K562 (cell line): ENCODE measurements at regions not wholly inside any gene's neighbourhood (a gene's known extent, or its start where the extent isn't known, plus 50 kb on each side); places are given as distances from the start of the nearest gene placed in this dataset.

Experiments used
- C11orf30 ChIP-seq: fragments of 450-650 bp; IDR thresholded peaks from 2 replicates; pipeline ENCODE4 v1.6.1; 2016; ENCODE audit warnings: low read depth, mild to moderate bottlenecking
- CBX1 ChIP-seq: sonication (generic); IDR thresholded peaks from 2 replicates; pipeline ENCODE4 v1.6.1; 2016; ENCODE audit warnings: antibody characterized with exemption, low read depth, mild to moderate bottlenecking
- L3MBTL2 ChIP-seq: fragments of 450-650 bp; IDR thresholded peaks from 2 replicates; pipeline ENCODE4 v1.6.1; 2016; ENCODE audit warnings: mild to moderate bottlenecking, moderate library complexity
- MAZ ChIP-seq, 2 experiments: fragments of 450-650 bp in 1 of 2; sonication (generic) in 1 of 2; formaldehyde crosslinking; IDR thresholded peaks in 1 of 2; conservative IDR thresholded peaks in 1 of 2; 2 replicates each; pipeline versions ENCODE4 v1.4.0 to v1.5.0; 2020; ENCODE audit warnings: mild to moderate bottlenecking in 1 of 2, missing genetic modification reagents in 1 of 2
- MGA ChIP-seq: fragments of 450-650 bp; IDR thresholded peaks from 2 replicates; pipeline ENCODE4 v1.6.1; 2016; ENCODE audit warnings: mild to moderate bottlenecking, moderate library complexity
- NCOA1 ChIP-seq: fragments of 450-650 bp; IDR thresholded peaks from 2 replicates; pipeline ENCODE4 v1.6.1; 2016; ENCODE audit warnings: low read depth
- NEUROD1 ChIP-seq: fragments of 150-350 bp; IDR thresholded peaks from 2 replicates; pipeline ENCODE4 v1.6.1; 2014; ENCODE audit warnings: borderline replicate concordance, low read length, low read depth; ENCODE audit not compliant: partially characterized antibody
- NFYB ChIP-seq: IDR thresholded peaks from 2 replicates; pipeline ENCODE4 v1.6.1; 2011; ENCODE audit warnings: mild to moderate bottlenecking, moderate library complexity; ENCODE audit not compliant: insufficient read length; ENCODE audit errors: extremely low read depth
- PCBP2 ChIP-seq: fragments of 200-400 bp; formaldehyde crosslinking; IDR thresholded peaks from 2 replicates; pipeline ENCODE4 v1.6.1; 2018; ENCODE audit warnings: low read length, low read depth, mild to moderate bottlenecking, moderate library complexity; ENCODE audit not compliant: poor library complexity, severe bottlenecking
- PHF8 ChIP-seq: fragments of 200-600 bp; sonication (generic); IDR thresholded peaks from 2 replicates; pipeline ENCODE4 v1.6.1; 2012; ENCODE audit warnings: mixed run types, mild to moderate bottlenecking, inconsistent platforms, low read length, moderate library complexity, borderline replicate concordance
- POLR2A ChIP-seq: fragments of 450-650 bp; conservative IDR thresholded peaks from 2 replicates; pipeline ENCODE4 v1.6.1; 2016
- POLR2AphosphoS5 ChIP-seq: IDR thresholded peaks from 2 replicates; pipeline ENCODE4 v1.6.1; 2011; ENCODE audit warnings: mild to moderate bottlenecking, low read depth, low read length, moderate library complexity; ENCODE audit not compliant: control insufficient read depth, insufficient read depth
- POLR2B ChIP-seq: fragments of 450-650 bp; IDR thresholded peaks from 2 replicates; pipeline ENCODE4 v1.6.1; 2018; ENCODE audit warnings: low read depth; ENCODE audit not compliant: partially characterized antibody
- RAD21 ChIP-seq, 2 experiments: fragments of 250-450 bp in 1 of 2; fragments of 450-650 bp in 1 of 2; sonication (Bioruptor Pico) in 1 of 2; formaldehyde crosslinking in 1 of 2; IDR thresholded peaks in 1 of 2; conservative IDR thresholded peaks in 1 of 2; 2 replicates each; pipeline versions ENCODE4 v1.4.0 to v1.8.0; 2020 to 2022; ENCODE audit warnings: mild to moderate bottlenecking in 2 of 2, moderate library complexity in 1 of 2
- TAF9B ChIP-seq: fragments of 450-650 bp; IDR thresholded peaks from 2 replicates; pipeline ENCODE4 v1.6.1; 2018; ENCODE audit warnings: mild to moderate bottlenecking; ENCODE audit not compliant: partially characterized antibody
- ZNF124 ChIP-seq: sonication (generic); formaldehyde crosslinking; IDR thresholded peaks from 2 replicates; pipeline ENCODE4 v1.8.1; 2022; ENCODE audit warnings: missing genetic modification reagents
- ZNF23 ChIP-seq: fragments of 250-450 bp; sonication (Bioruptor Pico); IDR thresholded peaks from 2 replicates; pipeline ENCODE4 v1.4.0; 2020; ENCODE audit warnings: mild to moderate bottlenecking

GRCh38 chr19:24033301-24033962 lies 53.6 kb upstream of the ZNF254 start (continued):
- TF ChIP-seq MGA, result peak; percentile 39; the same call in 1 of the 2 replicates
- peak; percentile 86 for TF ChIP-seq POLR2A
- TF ChIP-seq NEUROD1, result no peak
- TF ChIP-seq NCOA1, result no peak
- 0 out of 2 replicates have a peak, but pooled peaks have one; percentile 7 for TF ChIP-seq C11orf30
- peak; percentile 51 for TF ChIP-seq NFYB
- no peak for TF ChIP-seq ZNF124
- TF ChIP-seq MAZ (CRISPR knock-in tag; conservative IDR thresholded peaks at IDR 0.05 in 1 of 2, IDR thresholded peaks at IDR 0.05 in 1 of 2), result peak; percentile 14 to 37; a peak in 1 of 4 replicates
- no peak for TF ChIP-seq ZNF23 (CRISPR knock-in tag)
- no peak for TF ChIP-seq PCBP2
- peak; percentile 88 for TF ChIP-seq PHF8
- 0 out of 2 replicates have a peak, but pooled peaks have one; percentile 57 for TF ChIP-seq CBX1
- peak; percentile 75 for TF ChIP-seq POLR2B
- TF ChIP-seq RAD21 (CRISPR knock-in tag; conservative IDR thresholded peaks at IDR 0.05 in 1 of 2, IDR thresholded peaks at IDR 0.05 in 1 of 2), result peak in 1 of 2 experiments; percentile 15; a peak in 1 of 4 replicates
- peak; percentile 54 for TF ChIP-seq POLR2AphosphoS5
- TF ChIP-seq TAF9B, result peak; percentile 67
- peak; percentile 69 for TF ChIP-seq L3MBTL2
